Parathyroid adenoma (tissue), 2 donors: ENCODE measurements at regions not wholly inside any gene's neighbourhood (a gene's known extent, or its start where the extent isn't known, plus 50 kb on each side); places are given as distances from the start of the nearest gene placed in this dataset.

ENCODE experiments used
- H2AFZ ChIP-seq: fragments of 300-600 bp; sonication (generic); one replicate; pipeline ENCODE4 v1.7.0; 2017; ENCODE audit warnings: antibody characterized with exemption, mild to moderate bottlenecking
- H3K27ac ChIP-seq: fragments of 300-600 bp; sonication (generic); one replicate; pipeline ENCODE4 v1.7.0; 2017
- H3K27me3 ChIP-seq: fragments of 300-600 bp; sonication (generic); one replicate; pipeline ENCODE4 v1.7.0; 2017; ENCODE audit warnings: low read length; ENCODE audit not compliant: control insufficient read depth, insufficient read depth
- H3K36me3 ChIP-seq: fragments of 300-600 bp; sonication (generic); one replicate; pipeline ENCODE4 v1.7.0; 2017; ENCODE audit warnings: low read length; ENCODE audit not compliant: control insufficient read depth, insufficient read depth
- H3K4me1 ChIP-seq: fragments of 300-600 bp; sonication (generic); one replicate; pipeline ENCODE4 v1.7.0; 2017; ENCODE audit warnings: control low read depth
- H3K4me2 ChIP-seq: fragments of 300-600 bp; sonication (generic); one replicate; pipeline ENCODE4 v1.7.0; 2017; ENCODE audit warnings: low read length
- H3K4me3 ChIP-seq: fragments of 300-600 bp; sonication (generic); one replicate; pipeline ENCODE4 v1.7.0; 2017; ENCODE audit warnings: low read depth, low read length
- H3K79me2 ChIP-seq: fragments of 300-600 bp; sonication (generic); one replicate; pipeline ENCODE4 v1.7.0; 2017; ENCODE audit warnings: control low read depth
- H3K9ac ChIP-seq: fragments of 300-600 bp; sonication (generic); one replicate; pipeline ENCODE4 v1.7.0; 2017; ENCODE audit warnings: mild to moderate bottlenecking
- H3K9me3 ChIP-seq: fragments of 300-600 bp; sonication (generic); one replicate; pipeline ENCODE4 v1.7.0; 2017; ENCODE audit warnings: low read length; ENCODE audit not compliant: control insufficient read depth
- CTCF ChIP-seq: fragments of 300-600 bp; sonication (generic); IDR thresholded peaks from one replicate; pipeline ENCODE4 v1.7.0; 2017; ENCODE audit warnings: antibody characterized with exemption, mild to moderate bottlenecking
- donor health status: primary hyperparathyroidism.

GRCh38 chr3:150075417-150075865, 104.7 kb upstream of the PFN2 start:
- Histone ChIP-seq H3K9ac (no peak overlapping the region), H2AFZ (no peak overlapping the region), H3K4me3 (no peak overlapping the region), H3K27me3 (no peaks in the 10 kb centered on the region), H3K4me2 (no peak overlapping the region), H3K9me3 (no peaks in the 10 kb centered on the region), H3K4me1 (no peaks in the 10 kb centered on the region), H3K36me3 (no peaks in the 10 kb centered on the region), H3K27ac (no peak overlapping the region), H3K79me2 (no peaks in the 10 kb centered on the region)
- no peak for TF ChIP-seq CTCF

- no peaks in the 10 kb centered on the region for H3K36me3 ChIP-seq
- no peak overlapping the region for H3K27ac ChIP-seq
- H3K9me3 ChIP-seq, result no peaks in the 10 kb centered on the region
- H3K4me1 ChIP-seq, result no peaks in the 10 kb centered on the region
- no peaks in the 10 kb centered on the region for H3K27me3 ChIP-seq
- H3K9ac ChIP-seq, result no peak overlapping the region
- H3K4me2 ChIP-seq, result no peak overlapping the region
- H3K4me3 ChIP-seq, result no peak overlapping the region
- no peak for TF ChIP-seq CTCF
- H2AFZ ChIP-seq, result no peak overlapping the region
- no peaks in the 10 kb centered on the region for H3K79me2 ChIP-seq
Observed at GRCh38 chr3:150074697-150075416, 104.2 kb upstream of the PFN2 start.

- H3K4me3 ChIP-seq, result no peak overlapping the region
Observed at GRCh38 chr3:150074277-150074676, 103.6 kb upstream of the PFN2 start.

GRCh38 chr3:150073513-150073912, 102.8 kb upstream of the PFN2 start:
- H3K4me2 ChIP-seq, result no peak overlapping the region
- H3K27ac ChIP-seq, result no peak overlapping the region
- no peaks in the 10 kb centered on the region for H3K79me2 ChIP-seq
- no peak for TF ChIP-seq CTCF
- H3K27me3 ChIP-seq, result no peaks in the 10 kb centered on the region
- H3K9me3 ChIP-seq, result no peaks in the 10 kb centered on the region
- no peak overlapping the region for H3K4me3 ChIP-seq
- H3K4me1 ChIP-seq, result no peaks in the 10 kb centered on the region
- no peak overlapping the region for H3K9ac ChIP-seq
- no peaks in the 10 kb centered on the region for H3K36me3 ChIP-seq
- H2AFZ ChIP-seq, result no peak overlapping the region

More at GRCh38 chr3:150074277-150074676, 103.6 kb upstream of the PFN2 start:
- H3K79me2 ChIP-seq, result no peaks in the 10 kb centered on the region
- H3K27me3 ChIP-seq, result no peaks in the 10 kb centered on the region
- TF ChIP-seq CTCF, result no peak
- H3K4me1 ChIP-seq, result no peaks in the 10 kb centered on the region
- no peak overlapping the region for H2AFZ ChIP-seq
- no peak overlapping the region for H3K9ac ChIP-seq
- no peak overlapping the region for H3K4me2 ChIP-seq
- no peak overlapping the region for H3K27ac ChIP-seq
- H3K36me3 ChIP-seq, result no peaks in the 10 kb centered on the region
- H3K9me3 ChIP-seq, result no peaks in the 10 kb centered on the region

- Histone ChIP-seq H3K27ac (no peak overlapping the region), H3K4me1 (no peaks in the 10 kb centered on the region), H3K4me3 (no peak overlapping the region), H3K9me3 (no peaks in the 10 kb centered on the region), H2AFZ (no peak overlapping the region), H3K27me3 (no peaks in the 10 kb centered on the region), H3K4me2 (no peak overlapping the region), H3K9ac (no peak overlapping the region), H3K36me3 (no peaks in the 10 kb centered on the region), H3K79me2 (no peaks in the 10 kb centered on the region)
- no peak for TF ChIP-seq CTCF
Observed at GRCh38 chr3:150073031-150073430, 102.3 kb upstream of the PFN2 start.
